Activated CD8-positive, alpha-beta T cell treated with anti-CD3 and anti-CD28 coated beads, Interleukin-2, amount 10 ng/mL, durations not matched to agents 7 days and 5 days (primary cell): ENCODE measurements at regions not wholly inside any gene's neighbourhood (a gene's known extent, or its start where the extent isn't known, plus 50 kb on each side); places are given as distances from the start of the nearest gene placed in this dataset.

Experiments
- ATAC-seq: fragments of 150-1000 bp; cut with Tn5 transposase; one replicate; pipeline ENCODE4 v1.10.0; 2021; ENCODE audit warnings: moderate library complexity
- CTCF ChIA-PET: fragments of 350-600 bp; sonication (Branson Sonifier 250); formaldehyde crosslinking; loops from one replicate; lab custom pipeline; 2021; ENCODE audit warnings: antibody characterized with exemption; lab: Charles Lee
- POLR2A ChIA-PET: fragments of 350-600 bp; sonication (Branson Sonifier 250); formaldehyde crosslinking; loops from one replicate; lab custom pipeline; 2021; ENCODE audit warnings: antibody characterized with exemption; lab: Charles Lee
- DNase-seq: peaks from one replicate; pipeline ENCODE4 v3.0.0-alpha.2; 2020
- H3K27ac Mint-ChIP-seq: one replicate; pipeline ENCODE4 v1.8.0; 2021; ENCODE audit warnings: mild to moderate bottlenecking, mixed read lengths
- H3K27me3 Mint-ChIP-seq: one replicate; pipeline ENCODE4 v1.8.0; 2021; ENCODE audit warnings: low read depth, mixed read lengths
- H3K36me3 Mint-ChIP-seq: one replicate; pipeline ENCODE4 v1.8.0; 2021; ENCODE audit warnings: low read depth, mixed read lengths
- H3K4me1 Mint-ChIP-seq: one replicate; pipeline ENCODE4 v1.8.0; 2021; ENCODE audit warnings: low read depth, mixed read lengths
- H3K4me3 Mint-ChIP-seq: one replicate; pipeline ENCODE4 v1.8.0; 2021; ENCODE audit warnings: mild to moderate bottlenecking, mixed read lengths
- H3K9me3 Mint-ChIP-seq: one replicate; pipeline ENCODE4 v1.8.0; 2022; ENCODE audit warnings: mixed read lengths; ENCODE audit not compliant: insufficient read depth

GRCh38 chr3:54071601-54072000, 50.8 kb upstream of the CACNA2D3 start:
- Mint-ChIP-seq H3K4me3 (no peak overlapping the region), H3K9me3 (no peaks in the 10 kb centered on the region), H3K27me3 (no peaks in the 10 kb centered on the region), H3K36me3 (no peaks in the 10 kb centered on the region), H3K27ac (no peak overlapping the region), H3K4me1 (no peaks in the 10 kb centered on the region)
- no peak for DNase-seq
- CTCF ChIA-PET, result no interaction called here
- ATAC-seq, result no peak
- POLR2A ChIA-PET, result no interaction called here

- Mint-ChIP-seq H3K9me3 (no peaks in the 10 kb centered on the region), H3K27me3 (no peaks in the 10 kb centered on the region), H3K36me3 (no peaks in the 10 kb centered on the region), H3K4me1 (no peaks in the 10 kb centered on the region), H3K4me3 (no peak overlapping the region), H3K27ac (no peak overlapping the region)
- no peak for DNase-seq
- ChIA-PET POLR2A (no interaction called here), CTCF (no interaction called here)
- no peak for ATAC-seq
Measured at GRCh38 chr3:54069961-54070360, 52.4 kb upstream of the CACNA2D3 start.

DNA sequence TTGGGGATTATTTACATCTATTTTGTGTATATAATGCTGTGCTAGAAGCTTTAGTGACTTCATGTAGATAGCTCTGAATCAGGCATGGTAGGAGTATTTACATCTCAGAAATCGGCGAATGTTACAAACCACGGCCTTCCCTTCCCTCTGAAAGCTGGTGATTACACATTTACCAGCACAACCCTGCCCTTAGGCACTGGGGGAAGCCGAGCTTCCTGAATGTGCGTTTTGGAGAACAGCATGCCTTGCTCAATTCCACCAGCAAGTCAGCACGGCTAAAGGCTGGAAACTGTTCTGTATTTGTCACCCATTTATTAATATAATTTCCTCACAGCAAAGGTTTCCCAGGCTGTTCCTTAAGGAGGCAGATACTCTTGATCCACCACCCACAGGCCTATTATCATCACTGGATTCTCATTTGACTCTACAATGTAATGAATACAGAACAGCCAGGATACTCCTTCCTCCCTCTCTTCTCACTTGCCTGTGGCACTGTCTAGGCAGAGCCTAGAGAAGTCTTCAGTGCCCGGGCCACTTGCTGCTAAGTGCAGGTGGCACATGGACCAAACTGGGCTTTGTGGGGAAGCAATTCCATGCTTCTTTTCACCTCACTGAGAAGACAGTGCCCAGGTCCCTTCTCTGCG, 55.2 kb upstream of the CACNA2D3 start:
- Mint-ChIP-seq H3K36me3 (no peaks in the 10 kb centered on the region), H3K27me3 (no peaks in the 10 kb centered on the region), H3K4me1 (no peaks in the 10 kb centered on the region), H3K4me3 (no peak overlapping the region), H3K9me3 (no peaks in the 10 kb centered on the region), H3K27ac (no peak overlapping the region)
- ATAC-seq, result no peak
- ChIA-PET CTCF (no interaction called here), POLR2A (no interaction called here)
- no peak for DNase-seq

GRCh38 chr3:54066253-54066652, 56.1 kb upstream of the CACNA2D3 start:
- DNase-seq (no peak), ATAC-seq (no peak)
- no peaks in the 10 kb centered on the region for H3K9me3 Mint-ChIP-seq
- no peaks in the 10 kb centered on the region for H3K4me1 Mint-ChIP-seq
- no peaks in the 10 kb centered on the region for H3K36me3 Mint-ChIP-seq
- ChIA-PET POLR2A (no interaction called here), CTCF (no interaction called here)
- H3K27me3 Mint-ChIP-seq, result no peaks in the 10 kb centered on the region
- no peak overlapping the region for H3K4me3 Mint-ChIP-seq
- no peak overlapping the region for H3K27ac Mint-ChIP-seq

DNA sequence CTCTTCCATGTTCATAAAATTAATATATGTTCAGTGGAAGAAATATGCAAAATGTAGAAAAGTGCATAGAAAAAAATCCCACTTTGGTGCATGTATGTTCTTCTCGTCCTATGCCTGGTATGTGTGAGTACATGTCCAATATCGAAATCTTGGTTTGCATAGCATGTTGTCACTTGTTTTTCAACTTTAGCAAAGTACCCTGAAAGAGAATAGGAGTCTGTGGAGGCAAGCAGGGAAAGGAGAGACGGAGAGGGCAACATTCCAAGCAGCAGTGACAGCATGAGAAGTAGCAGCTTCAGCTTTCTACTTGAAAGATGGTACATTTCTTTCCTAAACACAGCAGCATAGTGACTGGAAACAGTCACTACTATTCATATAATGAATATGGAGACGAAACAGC, 56.8 kb upstream of the CACNA2D3 start:
- Mint-ChIP-seq H3K27ac (no peak overlapping the region), H3K4me3 (no peak overlapping the region), H3K36me3 (no peaks in the 10 kb centered on the region), H3K4me1 (no peaks in the 10 kb centered on the region), H3K27me3 (no peaks in the 10 kb centered on the region), H3K9me3 (no peaks in the 10 kb centered on the region)
- ATAC-seq (no peak), DNase-seq (no peak)
- ChIA-PET CTCF (no interaction called here), POLR2A (no interaction called here)

DNA sequence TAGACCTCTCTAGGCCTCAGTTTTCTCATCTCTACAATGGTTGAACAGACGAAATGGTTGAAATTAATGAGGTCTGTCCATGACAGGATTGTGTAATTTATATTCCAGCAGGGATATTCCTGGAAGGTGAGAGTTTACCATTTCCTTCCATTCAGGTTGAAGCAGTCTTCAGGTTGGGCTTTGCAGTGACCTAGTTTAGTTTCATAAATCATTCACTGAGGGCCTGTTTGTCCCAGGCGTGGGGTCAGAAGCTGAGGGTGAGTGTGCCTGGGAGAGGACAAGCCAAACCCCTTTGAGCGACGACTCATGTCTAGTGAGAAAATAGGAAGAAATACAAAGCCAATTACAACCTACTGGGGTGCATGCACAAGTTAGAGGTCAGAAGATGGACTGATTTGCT, 57.2 kb upstream of the CACNA2D3 start:
- ATAC-seq, result no peak
- H3K27ac Mint-ChIP-seq, result no peak overlapping the region
- H3K27me3 Mint-ChIP-seq, result no peaks in the 10 kb centered on the region
- no peaks in the 10 kb centered on the region for H3K9me3 Mint-ChIP-seq
- ChIA-PET POLR2A (no interaction called here), CTCF (no interaction called here)
- H3K36me3 Mint-ChIP-seq, result no peaks in the 10 kb centered on the region
- H3K4me3 Mint-ChIP-seq, result no peak overlapping the region
- no peak for DNase-seq
- H3K4me1 Mint-ChIP-seq, result no peaks in the 10 kb centered on the region

DNA sequence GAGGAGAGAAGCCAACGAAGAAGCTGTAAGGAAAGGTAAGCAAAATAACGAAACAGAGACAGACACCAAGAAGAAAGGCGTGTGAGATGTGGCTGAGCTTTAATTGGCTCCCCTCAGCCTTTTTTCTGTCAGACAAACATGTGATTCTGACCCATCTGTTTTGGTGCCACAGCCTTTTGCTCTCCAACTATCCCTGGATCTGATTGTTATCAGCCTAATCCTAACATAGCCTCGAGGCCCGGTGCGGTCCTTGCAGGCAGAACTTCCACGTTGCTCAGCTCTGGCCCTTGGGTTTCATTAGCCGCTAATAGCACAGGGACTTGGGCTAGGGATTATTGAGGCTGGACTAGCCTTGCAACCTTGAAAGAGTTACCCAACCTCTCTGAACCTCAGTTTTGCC, 57.9 kb upstream of the CACNA2D3 start:
- DNase-seq (no peak), ATAC-seq (no peak)
- POLR2A ChIA-PET, result no interaction called here
- H3K9me3 Mint-ChIP-seq, result no peaks in the 10 kb centered on the region
- no peaks in the 10 kb centered on the region for H3K27me3 Mint-ChIP-seq
- H3K4me3 Mint-ChIP-seq, result no peak overlapping the region
- H3K4me1 Mint-ChIP-seq, result no peaks in the 10 kb centered on the region
- CTCF ChIA-PET, result no interaction called here
- no peak overlapping the region for H3K27ac Mint-ChIP-seq
- no peaks in the 10 kb centered on the region for H3K36me3 Mint-ChIP-seq

GRCh38 chr3:54062546-54062945, 59.8 kb upstream of the CACNA2D3 start:
- ChIA-PET CTCF (no interaction called here), POLR2A (no interaction called here)
- Mint-ChIP-seq H3K27me3 (no peaks in the 10 kb centered on the region), H3K9me3 (no peaks in the 10 kb centered on the region), H3K4me1 (no peaks in the 10 kb centered on the region), H3K4me3 (no peak overlapping the region), H3K36me3 (no peaks in the 10 kb centered on the region), H3K27ac (no peak overlapping the region)
- no peak for DNase-seq
- no peak for ATAC-seq

DNA sequence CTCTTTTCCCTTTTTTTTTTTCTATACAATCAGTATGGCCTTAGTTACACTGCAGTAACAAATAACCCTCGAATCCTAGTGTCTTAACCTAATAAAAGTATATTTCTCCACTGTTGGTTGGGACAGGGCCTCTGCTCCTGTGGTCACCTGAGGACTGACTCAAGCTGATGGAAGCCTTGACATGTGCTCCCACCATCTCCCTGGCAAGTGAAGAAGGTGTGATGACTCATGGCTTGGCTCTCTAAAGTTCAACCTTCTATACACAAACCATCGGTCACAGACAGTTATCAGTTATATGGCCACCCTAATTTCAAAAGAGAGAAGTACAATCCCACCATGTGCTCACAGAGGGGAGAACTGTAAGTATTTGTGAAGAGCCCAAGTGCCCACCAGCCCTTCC, 65.8 kb upstream of the CACNA2D3 start:
- H3K27me3 Mint-ChIP-seq, result no peaks in the 10 kb centered on the region
- DNase-seq, result no peak
- POLR2A ChIA-PET, result no interaction called here
- no peak overlapping the region for H3K27ac Mint-ChIP-seq
- H3K4me1 Mint-ChIP-seq, result no peaks in the 10 kb centered on the region
- no peaks in the 10 kb centered on the region for H3K9me3 Mint-ChIP-seq
- CTCF ChIA-PET, result no interaction called here
- H3K36me3 Mint-ChIP-seq, result no peaks in the 10 kb centered on the region
- H3K4me3 Mint-ChIP-seq, result no peak overlapping the region
- ATAC-seq, result no peak

- no peaks in the 10 kb centered on the region for H3K27me3 Mint-ChIP-seq
- no peak overlapping the region for H3K27ac Mint-ChIP-seq
- no peaks in the 10 kb centered on the region for H3K36me3 Mint-ChIP-seq
- H3K9me3 Mint-ChIP-seq, result no peaks in the 10 kb centered on the region
- ChIA-PET POLR2A (no interaction called here), CTCF (no interaction called here)
- H3K4me1 Mint-ChIP-seq, result no peaks in the 10 kb centered on the region
- no peak overlapping the region for H3K4me3 Mint-ChIP-seq
- DNase-seq, result no peak
- no peak for ATAC-seq
Measured at GRCh38 chr3:54053882-54054281, 68.5 kb upstream of the CACNA2D3 start.

- Mint-ChIP-seq H3K27me3 (no peaks in the 10 kb centered on the region), H3K4me1 (no peaks in the 10 kb centered on the region), H3K4me3 (no peak overlapping the region), H3K9me3 (no peaks in the 10 kb centered on the region), H3K36me3 (no peaks in the 10 kb centered on the region), H3K27ac (no peak overlapping the region)
- ChIA-PET CTCF (no interaction called here), POLR2A (no interaction called here)
- ATAC-seq (no peak), DNase-seq (no peak)
Measured at GRCh38 chr3:54053211-54053610, 69.1 kb upstream of the CACNA2D3 start.

DNA sequence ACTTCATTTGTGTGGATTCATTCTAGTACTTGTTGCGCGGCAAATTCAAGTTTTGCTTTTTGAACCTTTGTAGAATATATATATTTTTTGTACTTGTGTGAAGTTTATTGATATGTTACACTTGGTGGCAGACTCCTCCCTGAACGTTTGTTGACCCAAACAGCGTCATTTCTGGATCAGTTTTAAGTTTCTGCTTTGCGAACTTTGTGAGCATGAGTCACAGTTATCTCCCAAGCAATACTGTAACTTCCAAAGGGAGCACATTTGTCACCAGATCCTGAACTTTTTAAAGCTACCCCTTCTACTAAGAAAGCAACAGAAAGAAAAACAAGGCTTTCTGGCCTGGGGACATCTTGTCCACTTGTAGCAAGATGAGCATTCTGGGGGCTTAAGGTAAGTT, 74.8 kb upstream of the CACNA2D3 start:
- no peak overlapping the region for H3K4me3 Mint-ChIP-seq
- no peaks in the 10 kb centered on the region for H3K4me1 Mint-ChIP-seq
- no peaks in the 10 kb centered on the region for H3K36me3 Mint-ChIP-seq
- no peak for ATAC-seq
- H3K27me3 Mint-ChIP-seq, result no peaks in the 10 kb centered on the region
- ChIA-PET CTCF (no interaction called here), POLR2A (no interaction called here)
- H3K9me3 Mint-ChIP-seq, result no peaks in the 10 kb centered on the region
- DNase-seq, result no peak
- no peak overlapping the region for H3K27ac Mint-ChIP-seq

DNA sequence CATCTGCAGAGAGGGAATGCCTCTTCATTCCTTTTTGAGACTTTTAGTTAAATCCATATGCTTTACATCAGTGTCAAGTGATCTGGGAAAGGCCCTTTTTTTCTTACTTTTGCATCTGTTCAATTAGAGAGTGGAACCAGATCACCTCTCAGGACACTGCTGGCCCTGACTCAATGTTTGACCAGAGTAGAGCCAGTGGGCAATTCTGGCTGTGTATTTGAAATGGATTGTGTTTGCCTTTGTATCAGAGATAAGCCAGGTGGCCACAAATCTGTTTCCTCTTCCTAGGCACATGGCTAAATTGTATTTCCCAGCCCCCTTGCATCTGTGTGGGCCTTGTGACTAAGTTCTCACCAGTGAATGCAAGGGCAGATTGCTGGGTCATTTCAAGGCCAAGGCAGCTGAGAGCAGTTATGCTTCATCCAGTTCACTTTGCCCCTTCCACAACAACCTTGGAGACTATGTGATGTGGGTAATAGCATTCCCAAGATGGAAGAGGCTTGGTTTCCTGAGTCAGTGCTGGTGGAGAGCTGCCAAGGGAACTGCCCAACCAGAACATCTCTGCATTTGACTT, 75.6 kb upstream of the CACNA2D3 start:
- Mint-ChIP-seq H3K4me1 (no peaks in the 10 kb centered on the region), H3K27me3 (no peaks in the 10 kb centered on the region), H3K27ac (no peak overlapping the region), H3K4me3 (no peak overlapping the region), H3K36me3 (no peaks in the 10 kb centered on the region), H3K9me3 (no peaks in the 10 kb centered on the region)
- POLR2A ChIA-PET, result no interaction called here
- no peak for DNase-seq
- CTCF ChIA-PET, result no interaction called here
- ATAC-seq, result no peak
